ENCODE measurements at regions not wholly inside any gene's neighbourhood (a gene's known extent, or its start where the extent isn't known, plus 50 kb on each side); places are given as distances from the start of the nearest gene placed in this dataset.

- no peak for DNase-seq (ENCODE audit: low spot score)
These were observed 497.8 kb downstream of the HS3ST4 start for GRCh38 chr16:26189536-26189935.

- DNase-seq (ENCODE audit: low spot score): no peak
These were observed 502.8 kb downstream of the HS3ST4 start for GRCh38 chr16:26194526-26194925.

GRCh38 chr16:26195225-26195624 is 503.5 kb downstream of the HS3ST4 start:
- no peak for DNase-seq (ENCODE audit: low spot score)

GRCh38 chr16:26196310-26196709 is 504.6 kb downstream of the HS3ST4 start:
- DNase-seq (ENCODE audit: low spot score): no peak

GRCh38 chr16:26196802-26197201 is 505.0 kb downstream of the HS3ST4 start:
- DNase-seq (ENCODE audit: low spot score): no peak

GRCh38 chr16:26197707-26198106 is 505.9 kb downstream of the HS3ST4 start:
- no peak for DNase-seq (ENCODE audit: low spot score)

GRCh38 chr16:26198221-26198620 is 506.5 kb downstream of the HS3ST4 start:
- DNase-seq (ENCODE audit: low spot score): no peak

GRCh38 chr16:26204138-26204537 is 512.4 kb downstream of the HS3ST4 start:
- DNase-seq (ENCODE audit: low spot score): no peak

- no peak for DNase-seq (ENCODE audit: low spot score)
These were observed 519.8 kb downstream of the HS3ST4 start for GRCh38 chr16:26211542-26211941.

GRCh38 chr16:26212599-26212998 is 520.8 kb downstream of the HS3ST4 start:
- DNase-seq (ENCODE audit: low spot score): no peak

GRCh38 chr16:26214581-26215174 is 522.9 kb downstream of the HS3ST4 start:
- DNase-seq (ENCODE audit: low spot score): no peak

- no peak for DNase-seq (ENCODE audit: low spot score)
These were observed 529.1 kb downstream of the HS3ST4 start for GRCh38 chr16:26220894-26221293.

- DNase-seq (ENCODE audit: low spot score): no peak
These were observed 539.9 kb downstream of the HS3ST4 start for GRCh38 chr16:26231647-26232046.

- no peak for DNase-seq (ENCODE audit: low spot score)
These were observed 549.0 kb downstream of the HS3ST4 start for GRCh38 chr16:26240807-26241206.

GRCh38 chr16:26247063-26247462 is 555.3 kb downstream of the HS3ST4 start:
- DNase-seq (ENCODE audit: low spot score): no peak

- DNase-seq (ENCODE audit: low spot score): no peak
These were observed 560.8 kb downstream of the HS3ST4 start for GRCh38 chr16:26252598-26252997.

- no peak for DNase-seq (ENCODE audit: low spot score)
These were observed 569.9 kb downstream of the HS3ST4 start for GRCh38 chr16:26261621-26262020.

- DNase-seq (ENCODE audit: low spot score): no peak
These were observed 571.6 kb downstream of the HS3ST4 start for GRCh38 chr16:26263406-26263805.

- DNase-seq (ENCODE audit: low spot score): no peak
These were observed 575.9 kb downstream of the HS3ST4 start for GRCh38 chr16:26267641-26268040.

GRCh38 chr16:26269673-26270072 is 577.9 kb downstream of the HS3ST4 start:
- no peak for DNase-seq (ENCODE audit: low spot score)

GRCh38 chr16:26273607-26274006 is 581.8 kb downstream of the HS3ST4 start:
- DNase-seq (ENCODE audit: low spot score): no peak

GRCh38 chr16:26275021-26275590 is 583.3 kb downstream of the HS3ST4 start:
- DNase-seq (ENCODE audit: low spot score): no peak

GRCh38 chr16:26276289-26276688 is 584.5 kb downstream of the HS3ST4 start:
- DNase-seq (ENCODE audit: low spot score): no peak

- DNase-seq (ENCODE audit: low spot score): no peak
These were observed 589.8 kb downstream of the HS3ST4 start for GRCh38 chr16:26281381-26282110.

Measured in CD4-positive, alpha-beta T cell treated with Interleukin-2 at 100 ng/mL for 4 hours (primary cell).